Activated CD8-positive, alpha-beta T cell treated with anti-CD3 and anti-CD28 coated beads, Interleukin-2, amount 10 ng/mL, durations not matched to agents 7 days and 5 days (primary cell): ENCODE measurements at regions not wholly inside any gene's neighbourhood (a gene's known extent, or its start where the extent isn't known, plus 50 kb on each side); places are given as distances from the start of the nearest gene placed in this dataset.

Source experiments
- ATAC-seq: fragments of 150-1000 bp; cut with Tn5 transposase; one replicate; pipeline ENCODE4 v1.10.0; 2021; ENCODE audit warnings: moderate library complexity
- CTCF ChIA-PET: fragments of 350-600 bp; sonication (Branson Sonifier 250); formaldehyde crosslinking; loops from one replicate; lab custom pipeline; 2021; ENCODE audit warnings: antibody characterized with exemption; lab: Charles Lee
- POLR2A ChIA-PET: fragments of 350-600 bp; sonication (Branson Sonifier 250); formaldehyde crosslinking; loops from one replicate; lab custom pipeline; 2021; ENCODE audit warnings: antibody characterized with exemption; lab: Charles Lee
- DNase-seq: peaks from one replicate; pipeline ENCODE4 v3.0.0-alpha.2; 2020
- H3K27ac Mint-ChIP-seq: one replicate; pipeline ENCODE4 v1.8.0; 2021; ENCODE audit warnings: mild to moderate bottlenecking, mixed read lengths
- H3K27me3 Mint-ChIP-seq: one replicate; pipeline ENCODE4 v1.8.0; 2021; ENCODE audit warnings: low read depth, mixed read lengths
- H3K36me3 Mint-ChIP-seq: one replicate; pipeline ENCODE4 v1.8.0; 2021; ENCODE audit warnings: low read depth, mixed read lengths
- H3K4me1 Mint-ChIP-seq: one replicate; pipeline ENCODE4 v1.8.0; 2021; ENCODE audit warnings: low read depth, mixed read lengths
- H3K4me3 Mint-ChIP-seq: one replicate; pipeline ENCODE4 v1.8.0; 2021; ENCODE audit warnings: mild to moderate bottlenecking, mixed read lengths
- H3K9me3 Mint-ChIP-seq: one replicate; pipeline ENCODE4 v1.8.0; 2022; ENCODE audit warnings: mixed read lengths; ENCODE audit not compliant: insufficient read depth

DNA sequence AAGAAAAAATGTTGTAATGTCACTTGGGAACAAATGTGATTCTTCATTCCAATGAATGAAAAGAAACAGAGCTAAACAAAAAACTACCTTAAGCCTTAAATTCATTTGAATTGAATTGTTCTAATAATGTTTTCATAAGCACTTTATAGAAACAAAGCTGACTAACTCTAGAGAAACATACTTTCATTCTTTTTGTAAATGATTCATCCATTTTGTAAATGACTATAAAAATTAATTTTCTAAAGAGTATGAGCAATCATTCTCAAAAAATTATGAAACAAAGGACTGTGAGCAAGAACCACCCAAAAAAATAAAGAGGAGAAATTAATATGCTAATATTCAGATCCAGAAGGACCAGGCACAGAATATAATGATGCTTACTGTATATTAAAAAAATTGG lies 986.5 kb upstream of the CHORDC1 start:
- H3K27ac Mint-ChIP-seq, result no peak overlapping the region
- ATAC-seq (no peak), DNase-seq (no peak)
- H3K36me3 Mint-ChIP-seq, result no peaks in the 10 kb centered on the region
- H3K27me3 Mint-ChIP-seq, result no peaks in the 10 kb centered on the region
- CTCF ChIA-PET, result no interaction called here
- POLR2A ChIA-PET, result no interaction called here
- no peak overlapping the region for H3K4me3 Mint-ChIP-seq
- H3K9me3 Mint-ChIP-seq, result no peaks in the 10 kb centered on the region
- H3K4me1 Mint-ChIP-seq, result no peaks in the 10 kb centered on the region

DNA sequence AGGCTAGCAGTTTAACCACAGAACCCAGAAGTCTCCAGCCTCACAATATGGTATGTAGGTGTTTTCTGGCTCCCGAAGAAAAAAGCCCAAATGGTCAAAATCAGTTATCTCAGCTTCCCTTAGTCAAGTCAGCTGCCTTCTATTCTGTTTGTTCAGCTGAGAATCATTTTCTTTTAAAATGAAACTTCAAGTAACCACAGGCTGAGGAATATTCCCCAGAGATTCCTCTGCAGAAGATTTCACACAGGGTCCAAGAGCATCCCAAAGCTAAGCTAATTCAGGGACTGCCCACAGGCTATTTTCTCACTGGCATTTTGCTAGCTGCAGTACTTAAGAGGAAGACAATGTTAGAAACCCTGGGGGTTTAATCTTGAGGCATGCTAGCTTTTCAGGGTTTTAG lies 977.0 kb upstream of the CHORDC1 start:
- ChIA-PET POLR2A (no interaction called here), CTCF (no interaction called here)
- no peak overlapping the region for H3K4me3 Mint-ChIP-seq
- no peaks in the 10 kb centered on the region for H3K27me3 Mint-ChIP-seq
- no peaks in the 10 kb centered on the region for H3K36me3 Mint-ChIP-seq
- H3K9me3 Mint-ChIP-seq, result peaks cover 4% of the 10 kb centered on the region
- no peaks in the 10 kb centered on the region for H3K4me1 Mint-ChIP-seq
- ATAC-seq (no peak), DNase-seq (no peak)
- H3K27ac Mint-ChIP-seq, result no peak overlapping the region

DNA sequence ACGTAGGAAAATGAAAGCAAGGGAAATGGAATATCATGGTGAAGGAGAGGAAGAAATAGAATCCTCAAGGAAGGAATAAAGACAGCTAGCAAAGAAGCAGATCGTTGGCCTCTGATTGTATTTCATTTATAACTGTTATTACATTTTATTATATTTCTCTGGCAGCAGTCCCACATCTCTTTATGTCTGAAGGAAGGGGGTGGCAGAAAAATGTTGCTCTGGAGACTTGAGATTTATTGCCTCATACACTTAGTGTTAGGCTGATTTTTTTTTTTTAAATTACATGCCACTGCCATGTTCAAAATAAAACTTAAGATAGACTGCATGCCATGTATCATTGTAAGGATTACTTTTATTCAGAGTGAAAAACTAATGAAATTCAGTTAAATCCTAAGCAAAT lies 971.7 kb upstream of the CHORDC1 start:
- POLR2A ChIA-PET, result no interaction called here
- peaks cover 4% of the 10 kb centered on the region for H3K9me3 Mint-ChIP-seq

DNA sequence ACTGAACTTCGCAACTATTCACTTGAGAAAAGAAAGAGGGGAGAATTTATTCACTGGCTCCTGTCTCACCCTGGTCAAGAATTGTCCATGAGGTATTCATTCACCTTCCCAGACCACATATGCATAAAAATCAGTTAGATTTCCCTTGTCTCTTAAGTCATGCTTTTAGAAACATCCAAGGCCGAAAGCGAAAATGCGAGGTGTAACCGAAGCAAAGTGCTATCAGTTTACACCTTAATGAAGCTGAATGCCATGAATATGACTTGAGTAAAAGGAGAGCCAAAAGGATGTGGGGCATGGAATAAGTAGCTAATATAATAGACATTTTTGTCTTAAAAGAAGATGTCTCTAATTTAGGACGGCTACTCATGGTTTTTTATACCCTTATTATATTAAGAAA lies 965.6 kb upstream of the CHORDC1 start:
- H3K27me3 Mint-ChIP-seq, result no peaks in the 10 kb centered on the region
- H3K4me1 Mint-ChIP-seq, result no peaks in the 10 kb centered on the region
- POLR2A ChIA-PET, result no interaction called here
- H3K36me3 Mint-ChIP-seq, result no peaks in the 10 kb centered on the region
- H3K4me3 Mint-ChIP-seq, result no peak overlapping the region
- DNase-seq (no peak), ATAC-seq (no peak)
- H3K27ac Mint-ChIP-seq, result no peak overlapping the region
- CTCF ChIA-PET, result no interaction called here
- no peaks in the 10 kb centered on the region for H3K9me3 Mint-ChIP-seq

More for the DNA sequence above, 971.7 kb upstream of the CHORDC1 start:
- Mint-ChIP-seq H3K27me3 (no peaks in the 10 kb centered on the region), H3K4me3 (no peak overlapping the region), H3K27ac (no peak overlapping the region), H3K4me1 (no peaks in the 10 kb centered on the region), H3K36me3 (no peaks in the 10 kb centered on the region)
- CTCF ChIA-PET, result no interaction called here
- no peak for ATAC-seq
- DNase-seq, result no peak

DNA sequence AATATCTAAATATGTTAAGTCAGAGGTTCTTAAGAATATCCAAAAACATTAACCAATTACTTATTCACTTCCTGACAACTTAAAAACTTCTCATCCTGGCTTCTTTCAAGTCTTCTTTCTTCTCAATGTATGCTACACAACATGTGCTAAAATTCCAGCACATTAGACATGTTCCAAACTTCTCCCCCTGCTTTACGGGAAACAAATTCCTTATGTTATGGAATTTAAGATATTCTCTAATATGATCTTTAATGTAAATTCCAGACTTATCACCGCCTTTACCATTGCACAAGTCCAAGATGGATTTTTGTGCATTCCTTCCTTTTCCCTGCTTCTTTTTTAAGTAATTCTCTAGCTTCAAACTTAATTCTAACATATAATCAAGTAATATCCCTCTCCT lies 964.5 kb upstream of the CHORDC1 start:
- H3K27me3 Mint-ChIP-seq, result no peaks in the 10 kb centered on the region
- ChIA-PET POLR2A (no interaction called here), CTCF (no interaction called here)
- no peak overlapping the region for H3K4me3 Mint-ChIP-seq
- no peak for ATAC-seq
- no peak overlapping the region for H3K27ac Mint-ChIP-seq
- no peaks in the 10 kb centered on the region for H3K36me3 Mint-ChIP-seq
- H3K9me3 Mint-ChIP-seq, result peaks cover 6% of the 10 kb centered on the region
- H3K4me1 Mint-ChIP-seq, result no peaks in the 10 kb centered on the region
- no peak for DNase-seq

DNA sequence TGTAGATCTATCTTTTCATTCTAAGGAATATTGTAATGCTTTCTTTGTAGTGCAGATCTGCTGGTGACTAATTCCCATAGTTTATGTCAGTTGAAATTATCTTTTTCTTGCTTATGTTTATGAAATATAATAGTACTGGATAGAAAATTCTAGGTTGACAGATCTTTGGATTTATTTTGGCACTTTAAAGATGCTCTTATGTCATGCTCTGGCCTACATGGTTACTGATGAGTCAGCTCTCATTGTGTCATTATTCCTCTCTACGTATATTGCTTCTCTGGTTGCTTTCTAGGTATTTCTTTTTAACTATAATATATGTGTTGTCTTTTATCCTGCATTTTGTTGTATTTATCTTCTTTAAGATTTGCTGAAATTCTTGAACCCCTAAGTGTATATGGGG lies 955.5 kb upstream of the CHORDC1 start:
- no peak for ATAC-seq
- no peaks in the 10 kb centered on the region for H3K36me3 Mint-ChIP-seq
- H3K9me3 Mint-ChIP-seq, result peaks cover 11% of the 10 kb centered on the region
- H3K4me1 Mint-ChIP-seq, result no peaks in the 10 kb centered on the region
- no peak for DNase-seq
- no peaks in the 10 kb centered on the region for H3K27me3 Mint-ChIP-seq
- CTCF ChIA-PET, result no interaction called here
- POLR2A ChIA-PET, result no interaction called here
- no peak overlapping the region for H3K4me3 Mint-ChIP-seq
- H3K27ac Mint-ChIP-seq, result no peak overlapping the region

DNA sequence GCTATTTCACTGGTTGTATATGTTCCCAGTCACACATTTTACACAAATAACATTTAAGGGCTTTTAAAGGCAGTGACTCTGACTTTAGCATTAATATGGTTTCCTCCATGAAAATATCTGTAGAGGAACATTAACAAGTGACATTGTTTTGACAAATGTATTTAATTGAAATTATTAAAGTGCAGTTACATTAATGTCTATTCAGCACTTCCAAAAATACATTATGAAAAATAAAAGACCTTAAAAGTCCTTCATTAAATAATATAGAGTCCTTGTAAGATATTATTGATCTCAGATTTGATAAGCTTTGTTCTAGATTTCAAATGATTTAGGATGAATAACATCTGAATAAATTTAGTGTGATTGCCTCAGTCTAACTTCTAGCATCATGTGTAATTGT lies 951.9 kb upstream of the CHORDC1 start:
- CTCF ChIA-PET, result no interaction called here
- H3K27me3 Mint-ChIP-seq, result no peaks in the 10 kb centered on the region

DNA sequence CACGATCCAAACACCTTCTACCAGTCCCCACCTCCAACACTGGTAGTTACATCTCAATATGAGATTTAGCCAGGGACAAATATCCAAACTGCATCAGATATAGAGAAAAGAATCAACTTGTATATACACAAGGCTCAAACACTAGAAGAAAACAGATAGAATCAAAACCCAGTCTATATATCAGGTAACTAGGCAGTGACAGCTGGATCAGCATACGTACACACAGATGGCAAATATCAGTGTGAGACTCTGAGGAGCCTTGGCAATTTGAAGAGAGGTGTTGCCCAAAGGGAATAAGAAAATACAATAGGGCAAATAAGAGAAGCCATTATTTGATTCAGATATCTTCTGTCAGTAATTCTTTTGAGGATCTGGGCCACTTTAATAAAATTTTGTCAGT lies 951.3 kb upstream of the CHORDC1 start:
- Mint-ChIP-seq H3K4me3 (no peak overlapping the region), H3K36me3 (no peaks in the 10 kb centered on the region), H3K4me1 (no peaks in the 10 kb centered on the region), H3K27me3 (no peaks in the 10 kb centered on the region), H3K9me3 (peaks cover under 1% of the 10 kb centered on the region), H3K27ac (no peak overlapping the region)
- ChIA-PET POLR2A (no interaction called here), CTCF (no interaction called here)
- ATAC-seq (no peak), DNase-seq (no peak)

More for the DNA sequence above, 951.9 kb upstream of the CHORDC1 start:
- no peak for ATAC-seq
- Mint-ChIP-seq H3K4me1 (no peaks in the 10 kb centered on the region), H3K36me3 (no peaks in the 10 kb centered on the region), H3K4me3 (no peak overlapping the region), H3K27ac (no peak overlapping the region), H3K9me3 (no peaks in the 10 kb centered on the region)
- POLR2A ChIA-PET, result no interaction called here
- DNase-seq, result no peak

DNA sequence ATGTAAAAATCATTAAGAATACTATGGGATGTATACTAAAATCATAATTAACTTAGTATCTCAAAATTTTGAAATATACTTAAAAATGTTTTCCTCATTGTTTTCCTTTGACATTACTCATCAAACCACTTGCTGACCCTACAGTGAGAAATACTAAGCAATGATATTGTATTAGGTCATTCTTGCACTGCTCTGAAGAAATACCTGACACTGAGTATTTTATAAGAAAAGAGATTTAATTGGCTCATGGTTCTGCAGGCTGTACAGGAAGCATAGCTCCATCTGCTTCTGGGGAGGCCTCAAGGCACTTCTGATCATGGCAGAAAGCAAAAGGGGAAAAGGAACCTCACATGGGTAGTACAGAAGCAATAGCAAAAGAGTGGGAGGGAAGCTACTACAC lies 950.9 kb upstream of the CHORDC1 start:
- Mint-ChIP-seq H3K4me3 (no peak overlapping the region), H3K36me3 (no peaks in the 10 kb centered on the region), H3K9me3 (peaks cover 4% of the 10 kb centered on the region), H3K4me1 (no peaks in the 10 kb centered on the region), H3K27me3 (no peaks in the 10 kb centered on the region), H3K27ac (no peak overlapping the region)
- ATAC-seq (no peak), DNase-seq (no peak)
- ChIA-PET POLR2A (no interaction called here), CTCF (no interaction called here)

DNA sequence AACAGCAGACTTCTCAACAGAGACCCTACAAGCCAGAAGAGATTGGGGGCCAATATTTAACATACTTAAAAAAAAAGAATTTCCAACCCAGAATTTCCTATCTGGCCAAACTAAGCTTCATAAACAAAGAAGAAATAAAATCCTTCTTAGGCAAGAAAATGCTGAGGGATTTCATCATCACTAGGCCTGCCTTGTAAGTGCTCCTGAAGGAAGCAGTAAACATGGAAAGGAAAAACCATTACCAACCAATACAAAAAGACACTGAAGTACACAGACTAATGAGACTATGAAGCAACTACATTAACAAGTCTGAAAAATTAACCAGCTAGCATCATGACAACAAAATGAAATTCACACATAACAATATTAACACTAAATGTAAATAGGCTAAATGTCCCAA lies 947.9 kb upstream of the CHORDC1 start:
- H3K4me3 Mint-ChIP-seq, result no peak overlapping the region
- H3K9me3 Mint-ChIP-seq, result peaks cover 4% of the 10 kb centered on the region
- no peak for ATAC-seq
- H3K4me1 Mint-ChIP-seq, result no peaks in the 10 kb centered on the region
- CTCF ChIA-PET, result no interaction called here
- no peak for DNase-seq
- H3K36me3 Mint-ChIP-seq, result no peaks in the 10 kb centered on the region
- no peak overlapping the region for H3K27ac Mint-ChIP-seq
- POLR2A ChIA-PET, result no interaction called here
- H3K27me3 Mint-ChIP-seq, result no peaks in the 10 kb centered on the region

DNA sequence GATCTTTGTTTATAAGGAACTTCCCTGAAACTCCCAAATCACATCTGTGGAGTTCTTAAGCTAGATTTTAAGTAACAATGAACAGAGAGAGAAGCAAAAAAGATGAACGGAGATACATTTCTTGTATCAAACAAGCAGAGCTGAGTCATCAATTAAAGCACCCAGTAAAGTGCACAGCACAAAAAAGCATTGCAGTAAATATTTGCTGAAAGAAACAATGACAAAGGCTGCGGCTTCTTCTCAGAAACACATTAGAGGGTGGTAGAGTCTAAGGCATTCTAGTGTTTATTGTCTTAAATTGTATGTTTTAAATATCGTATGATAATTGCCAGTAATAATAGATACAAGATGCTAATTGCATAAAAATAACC lies 941.6 kb upstream of the CHORDC1 start:
- CTCF ChIA-PET, result no interaction called here
- ATAC-seq (no peak), DNase-seq (no peak)
- Mint-ChIP-seq H3K9me3 (peaks cover 4% of the 10 kb centered on the region), H3K36me3 (no peaks in the 10 kb centered on the region), H3K4me3 (no peak overlapping the region), H3K4me1 (no peaks in the 10 kb centered on the region), H3K27ac (no peak overlapping the region), H3K27me3 (no peaks in the 10 kb centered on the region)
- POLR2A ChIA-PET, result no interaction called here

DNA sequence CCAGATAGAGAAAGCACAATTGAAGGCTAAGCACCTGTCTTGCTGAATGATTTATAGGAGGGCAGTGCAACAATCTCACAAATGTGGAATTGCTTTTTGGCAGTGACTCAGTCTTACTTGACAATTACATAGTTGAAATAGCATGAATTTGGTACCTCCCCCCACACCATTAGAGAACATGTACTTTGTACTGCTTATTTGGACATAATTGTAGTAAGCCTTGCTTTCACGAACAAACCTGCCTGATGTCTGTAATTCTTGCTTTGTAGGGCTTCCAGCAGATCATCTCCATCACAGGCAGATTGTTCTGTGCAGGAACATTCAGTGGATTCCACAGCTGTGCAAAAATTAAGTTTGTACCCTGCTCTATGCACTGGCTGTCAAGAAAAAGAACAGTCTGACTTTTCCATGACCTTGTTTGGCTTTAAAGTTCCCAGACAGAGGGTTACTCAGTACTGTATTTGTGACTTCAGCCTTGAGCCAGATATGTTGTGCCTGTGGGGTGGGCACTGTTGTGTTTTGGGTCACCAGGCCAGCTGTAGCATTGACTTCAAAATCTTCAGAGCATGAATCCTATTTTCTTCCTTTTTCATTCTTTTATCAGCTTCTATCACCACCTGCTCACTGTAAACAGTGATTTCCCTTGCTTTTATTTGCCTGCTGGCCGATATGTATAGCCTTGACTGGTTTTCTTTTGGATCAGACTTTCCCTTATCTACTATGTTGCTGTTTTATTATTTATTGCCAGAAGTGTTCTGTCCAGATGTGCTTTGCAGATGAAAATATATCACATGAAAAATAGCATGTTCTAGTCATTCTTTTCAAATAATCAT lies 941.0 kb upstream of the CHORDC1 start:
- ATAC-seq (no peak), DNase-seq (no peak)
- POLR2A ChIA-PET, result no interaction called here
- Mint-ChIP-seq H3K36me3 (no peaks in the 10 kb centered on the region), H3K4me1 (no peaks in the 10 kb centered on the region), H3K4me3 (no peak overlapping the region), H3K27ac (no peak overlapping the region), H3K9me3 (no peaks in the 10 kb centered on the region), H3K27me3 (no peaks in the 10 kb centered on the region)
- CTCF ChIA-PET, result no interaction called here

DNA sequence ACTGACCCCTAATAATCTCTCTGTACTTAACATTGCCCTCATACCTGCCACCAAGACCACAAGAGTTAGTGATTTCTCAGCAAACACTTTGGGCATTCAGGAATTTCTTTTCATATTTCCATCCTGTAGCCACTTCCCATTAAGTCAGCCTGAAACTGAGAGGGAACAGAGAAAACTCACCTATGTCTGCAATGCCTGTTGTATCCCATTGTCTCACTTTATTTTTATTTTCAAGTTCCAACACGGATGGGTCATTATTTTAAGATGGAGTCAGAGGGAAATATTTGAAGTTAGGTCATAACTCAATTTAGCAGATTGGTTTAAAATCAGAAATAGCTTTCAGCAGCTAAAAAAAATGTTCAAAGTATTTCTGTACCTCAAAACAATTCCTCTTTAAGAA lies 937.8 kb upstream of the CHORDC1 start:
- H3K4me3 Mint-ChIP-seq, result no peak overlapping the region
- H3K9me3 Mint-ChIP-seq, result no peaks in the 10 kb centered on the region
- ATAC-seq (no peak), DNase-seq (no peak)
- no peaks in the 10 kb centered on the region for H3K4me1 Mint-ChIP-seq
- no peak overlapping the region for H3K27ac Mint-ChIP-seq
- ChIA-PET POLR2A (no interaction called here), CTCF (no interaction called here)
- no peaks in the 10 kb centered on the region for H3K27me3 Mint-ChIP-seq
- no peaks in the 10 kb centered on the region for H3K36me3 Mint-ChIP-seq
